GM12878 (cell line): ENCODE measurements at regions not wholly inside any gene's neighbourhood (a gene's known extent, or its start where the extent isn't known, plus 50 kb on each side); places are given as distances from the start of the nearest gene placed in this dataset.

Experiments
- ATAC-seq: fragments of 200-7000 bp; cut with Tn5 transposase; 3 replicates; pipeline ENCODE4 v1.9.1; 2020; ENCODE audit warnings: mild to moderate bottlenecking, moderate library complexity
- BruUV-seq: library from RNA; stranded (reverse); fragments of 400-500 nt; replicated peaks from 2 replicates; lab custom pipeline; 2021; lab: Mats Ljungman, UMichigan
- CTCF ChIA-PET: fragments of 300-600 bp; sonication (Branson Sonifier 250); formaldehyde crosslinking; extraction: SDS; loops from one replicate; lab custom pipeline; 2021; ENCODE audit warnings: inconsistent platforms; lab: Yijun Ruan, JAX
- POLR2A ChIA-PET: fragments of 350-600 bp; formaldehyde crosslinking; extraction: SDS; loops from one replicate; lab custom pipeline; 2021; ENCODE audit warnings: inconsistent platforms; lab: Charles Lee
- RAD21 ChIA-PET: fragments of 300-600 bp; sonication (Branson Sonifier 250); formaldehyde crosslinking; loops from one replicate; lab custom pipeline; 2023; ENCODE audit warnings: antibody characterized with exemption; ENCODE audit not compliant: unreplicated experiment; lab: Charles Lee
- SMC1A ChIA-PET: fragments of 300-600 bp; sonication (Branson Sonifier 250); formaldehyde crosslinking; loops from one replicate; lab custom pipeline; 2023; ENCODE audit not compliant: unreplicated experiment, uncharacterized antibody; lab: Charles Lee
- DNase-seq: peaks from one replicate; pipeline ENCODE4 v3.0.0-alpha.2; 2011; ENCODE audit warnings: low read depth, low spot score
- FAIRE-seq: peaks from 3 replicates; lab custom pipeline; 2011; peaks lifted over from hg19 to GRCh38; lab: Jason Lieb, UNC
- H2AFZ ChIP-seq: 2 replicates; pipeline ENCODE4 v1.6.0; 2011; ENCODE audit warnings: low read depth, low read length, control low read depth; ENCODE audit not compliant: control insufficient read depth
- H3K27ac ChIP-seq: 2 replicates; pipeline ENCODE4 v1.5.1; 2011; ENCODE audit warnings: control low read depth; ENCODE audit not compliant: control insufficient read depth, insufficient read depth
- H3K27me3 ChIP-seq, 2 experiments: replicated peaks in 1 of 2; 2 replicates each; pipeline versions ENCODE4 v1.6.0 to v1.6.1; 2011; ENCODE audit warnings: low read length in 1 of 2; ENCODE audit not compliant: control insufficient read depth in 2 of 2, insufficient read depth in 2 of 2
- H3K36me3 ChIP-seq, 2 experiments: 2 replicates each; pipeline ENCODE4 v1.5.1; 2011; ENCODE audit warnings: low read length in 1 of 2; ENCODE audit not compliant: control insufficient read depth in 2 of 2, insufficient read depth in 2 of 2
- H3K4me1 ChIP-seq: 2 replicates; pipeline ENCODE4 v1.6.1; 2011; ENCODE audit warnings: mild to moderate bottlenecking, low read length, moderate library complexity, mixed read lengths; ENCODE audit not compliant: control insufficient read depth, insufficient read depth
- H3K4me2 ChIP-seq: 2 replicates; pipeline ENCODE4 v1.6.0; 2011; ENCODE audit warnings: control low read depth; ENCODE audit not compliant: control insufficient read depth, insufficient read depth
- H3K4me3 ChIP-seq: fragments of 200-600 bp; sonication (generic); 2 replicates; pipeline ENCODE4 v1.5.1; 2016
- H3K79me2 ChIP-seq: 2 replicates; pipeline ENCODE4 v1.6.0; 2011; ENCODE audit warnings: low read length; ENCODE audit not compliant: control insufficient read depth, insufficient read depth
- H3K9ac ChIP-seq: 2 replicates; pipeline ENCODE4 v1.8.0; 2011; ENCODE audit warnings: low read length, control low read depth, mixed read lengths; ENCODE audit not compliant: control insufficient read depth, insufficient read depth
- H3K9me3 ChIP-seq: replicated peaks from 3 replicates; pipeline ENCODE4 v1.5.1; 2011; ENCODE audit warnings: mild to moderate bottlenecking, low read length; ENCODE audit not compliant: control insufficient read depth, insufficient read depth
- H4K20me1 ChIP-seq: 2 replicates; pipeline ENCODE4 v1.6.0; 2011; ENCODE audit not compliant: control insufficient read depth, insufficient read depth
- BHLHE40 ChIP-seq, 2 experiments: fragments of 450-650 bp in 1 of 2; IDR thresholded peaks; 2 replicates each; pipeline ENCODE4 v1.6.1; 2011 to 2017; ENCODE audit warnings: low read depth in 2 of 2, borderline replicate concordance in 1 of 2, improper control_type of control experiment in 1 of 2, low read length in 1 of 2, mild to moderate bottlenecking in 1 of 2
- CEBPB ChIP-seq, 2 experiments: fragments of 150-350 bp in 1 of 2; IDR thresholded peaks; 2 replicates each; pipeline ENCODE4 v1.6.1; 2012 to 2014; ENCODE audit warnings: low read depth in 2 of 2, low read length in 2 of 2, borderline replicate concordance in 1 of 2, inconsistent platforms in 1 of 2
- ESRRA ChIP-seq: IDR thresholded peaks from 2 replicates; pipeline ENCODE4 v1.6.1; 2012; ENCODE audit warnings: mild to moderate bottlenecking, low read length, improper control_type of control experiment
- LARP7 ChIP-seq: fragments of 450-650 bp; IDR thresholded peaks from 2 replicates; pipeline ENCODE4 v1.6.1; 2017; ENCODE audit warnings: mild to moderate bottlenecking
- MTA2 ChIP-seq: fragments of 450-650 bp; IDR thresholded peaks from 2 replicates; pipeline ENCODE4 v1.6.1; 2016; ENCODE audit warnings: low read depth, mild to moderate bottlenecking, moderate library complexity
- MXI1 ChIP-seq: fragments of 150-350 bp; IDR thresholded peaks from 2 replicates; pipeline ENCODE4 v1.6.1; 2011; ENCODE audit warnings: low read depth, mild to moderate bottlenecking, inconsistent platforms, low read length, improper control_type of control experiment
- TARDBP ChIP-seq: IDR thresholded peaks from 2 replicates; pipeline ENCODE4 v1.6.1; 2016; ENCODE audit warnings: borderline replicate concordance
- USF1 ChIP-seq: IDR thresholded peaks from 2 replicates; pipeline ENCODE4 v1.6.1; 2011; ENCODE audit warnings: borderline replicate concordance, low read depth, mild to moderate bottlenecking, moderate library complexity, mixed read lengths, low read length; ENCODE audit not compliant: insufficient read depth; ENCODE audit errors: extremely low read length
- ZBTB33 ChIP-seq: fragments of 450-650 bp; IDR thresholded peaks from 2 replicates; pipeline ENCODE4 v1.6.1; 2017; ENCODE audit warnings: mild to moderate bottlenecking
- WGBS: methylation state at CpG from one replicate; pipeline ENCODE4 v1.1.6; 2016; ENCODE audit warnings: low lambda C conversion rate; ENCODE audit not compliant: insufficient replicate concordance, insufficient coverage; ENCODE audit errors: missing lambda C conversion rate; 5-methylcytosine and 5-hydroxymethylcytosine counted together
- in situ Hi-C: fragments of 300-500 bp; cut with MboI; formaldehyde crosslinking; loops from 9 replicates; pipeline ENCODE4 v1.14.3; 2018; ENCODE audit warnings: mixed read lengths
- intact Hi-C: fragments of 100-400 bp; cut with micrococcal nuclease; formaldehyde crosslinking; loops from one replicate; pipeline ENCODE4 v1.14.2; 2022; ENCODE audit not compliant: unreplicated experiment

GRCh38 chr6:113354204-113354895, 502.8 kb upstream of the MARCKS start:
- no peak for FAIRE-seq
- in situ Hi-C loops: no loop called here
- POLR2A ChIA-PET: no interaction called here

More at GRCh38 chr6:113354204-113354895, 502.8 kb upstream of the MARCKS start:
- RAD21 ChIA-PET: no interaction called here
- Histone ChIP-seq H3K4me1 (no peaks in the 10 kb centered on the region), H4K20me1 (no peaks in the 10 kb centered on the region), H3K27me3 (no peaks in the 10 kb centered on the region), H3K36me3 (no peaks in the 10 kb centered on the region), H2AFZ (no peak overlapping the region), H3K4me3 (no peak overlapping the region), H3K79me2 (no peaks in the 10 kb centered on the region), H3K9ac (no peak overlapping the region), H3K9me3 (no peaks in the 10 kb centered on the region), H3K27ac (no peak overlapping the region), H3K4me2 (no peak overlapping the region)
- no TSS peak for BruUV-seq
- DNase-seq: no peak
- SMC1A ChIA-PET: interaction anchor here (0.6 to 0.9 kb wide), 2 partner anchors 14 to 31 kb away, joined by 3 read pairs; no protein-coding TSS in a partner anchor
- no peak for ATAC-seq
- intact Hi-C loops: no loop called here
- 83% methylated on average over 6 of the region's 6 CpGs for WGBS
- no peak for TF ChIP-seq USF1
- no peak for TF ChIP-seq MTA2
- TF ChIP-seq ESRRA: no peak
- TF ChIP-seq LARP7: no peak
- no peak for TF ChIP-seq ZBTB33
- TF ChIP-seq MXI1: no peak
- TF ChIP-seq TARDBP: no peak
- TF ChIP-seq CEBPB (IDR thresholded peaks at IDR 0.05; ENCODE audit: borderline replicate concordance in 1 of 2, low read depth in 2 of 2, low read length in 2 of 2): no peak
- no peak for TF ChIP-seq BHLHE40 (IDR thresholded peaks at IDR 0.05; ENCODE audit: borderline replicate concordance in 1 of 2, low read depth in 2 of 2, low read length in 1 of 2)
- CTCF ChIA-PET: interaction anchor here (1.3 kb wide), 1 partner anchor 33 kb away, joined by 3 read pairs; no protein-coding TSS in a partner anchor
